ENCODE measurements at regions not wholly inside any gene's neighbourhood (a gene's known extent, or its start where the extent isn't known, plus 50 kb on each side); places are given as distances from the start of the nearest gene placed in this dataset.

DNA sequence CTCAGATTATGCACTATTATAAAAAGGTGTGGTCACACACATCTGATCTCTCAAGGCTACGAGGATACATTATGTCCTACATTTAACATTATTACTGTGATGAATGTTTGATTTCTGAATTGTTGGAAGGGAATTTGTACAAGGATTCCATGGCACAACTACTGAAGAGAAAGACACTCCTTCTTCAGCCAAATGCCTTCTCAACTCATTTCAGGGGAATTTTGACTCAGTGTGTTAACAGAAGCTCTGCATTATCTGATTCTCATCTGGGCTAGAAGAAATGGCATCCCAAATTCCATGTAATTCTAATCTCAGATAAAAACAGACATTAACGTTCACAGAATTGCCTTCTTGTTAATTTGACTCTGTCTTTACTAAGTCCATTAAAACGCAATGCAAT lies 477.7 kb downstream of the PDGFC start:
- Histone ChIP-seq H3K9me3 (no peaks in the 10 kb centered on the region), H3K9ac (no peak overlapping the region), H3K4me1 (0 out of 2 replicates have a peak, but pooled peaks cover 5% of the 10 kb centered on the region), H3K4me3 (no peak overlapping the region), H4K20me1 (no peaks in the 10 kb centered on the region), H3K36me3 (no peaks in the 10 kb centered on the region), H3K27ac (no peak overlapping the region), H3K27me3 (no peaks in the 10 kb centered on the region), H3K4me2 (no peak overlapping the region)
- no peak for TF ChIP-seq Cebpa-rat (IDR thresholded peaks at IDR 0.05)

DNA sequence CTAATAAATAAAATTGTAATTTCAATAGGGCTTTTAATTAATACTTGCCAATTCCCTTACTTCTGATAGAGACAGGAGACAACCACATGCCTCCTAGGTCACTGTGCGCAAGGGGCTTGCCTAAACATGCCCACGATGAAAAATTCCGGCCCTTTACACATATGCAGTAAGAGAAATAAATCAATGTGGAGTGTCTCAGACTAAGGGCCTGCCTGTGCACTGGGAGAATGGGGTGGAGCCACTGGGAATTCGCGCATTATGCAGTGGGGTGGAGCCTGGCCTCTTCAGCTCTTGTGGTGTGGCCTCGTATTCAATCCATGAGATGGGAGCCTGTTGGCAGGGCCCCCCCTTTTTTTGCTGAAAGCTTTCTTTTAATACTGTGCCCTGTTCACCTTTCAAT lies 484.5 kb downstream of the PDGFC start:
- H3K9ac ChIP-seq: no peak overlapping the region
- no peaks in the 10 kb centered on the region for H3K4me1 ChIP-seq
- no peaks in the 10 kb centered on the region for H3K36me3 ChIP-seq
- H3K9me3 ChIP-seq: no peaks in the 10 kb centered on the region
- no peaks in the 10 kb centered on the region for H4K20me1 ChIP-seq
- no peak overlapping the region for H3K4me3 ChIP-seq
- H3K27ac ChIP-seq: no peak overlapping the region
- TF ChIP-seq Cebpa-rat (IDR thresholded peaks at IDR 0.05): no peak
- H3K4me2 ChIP-seq: no peak overlapping the region
- no peaks in the 10 kb centered on the region for H3K27me3 ChIP-seq

GRCh38 chr4:156481845-156482244 lies 489.8 kb downstream of the PDGFC start:
- Histone ChIP-seq H3K4me2 (no peak overlapping the region), H3K4me1 (no peaks in the 10 kb centered on the region), H4K20me1 (no peaks in the 10 kb centered on the region), H3K9me3 (no peaks in the 10 kb centered on the region), H3K4me3 (no peak overlapping the region), H3K27me3 (no peaks in the 10 kb centered on the region), H3K27ac (no peak overlapping the region), H3K36me3 (no peaks in the 10 kb centered on the region), H3K9ac (no peak overlapping the region)
- no peak for TF ChIP-seq Cebpa-rat (IDR thresholded peaks at IDR 0.05)

DNA sequence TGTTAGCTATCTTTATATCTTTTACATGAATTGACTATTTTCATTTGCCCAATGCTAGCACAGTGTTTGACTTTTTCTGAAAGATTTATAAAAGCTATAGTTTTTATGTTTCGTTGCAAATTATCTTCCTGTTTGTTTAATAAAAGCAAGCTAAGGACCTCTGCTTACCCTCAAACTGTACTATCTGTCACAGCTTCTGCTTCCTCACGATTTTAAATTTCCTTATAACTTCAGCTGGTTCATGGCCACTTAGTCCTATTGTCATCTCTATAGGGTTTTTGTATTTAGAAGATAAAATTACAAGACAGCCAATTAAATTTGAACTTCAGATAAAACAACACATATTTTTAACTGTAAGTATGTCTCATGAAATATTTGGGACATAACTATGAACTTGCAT lies 494.0 kb downstream of the PDGFC start:
- H4K20me1 ChIP-seq: no peaks in the 10 kb centered on the region
- no peak for TF ChIP-seq Cebpa-rat (IDR thresholded peaks at IDR 0.05)
- no peak overlapping the region for H3K4me2 ChIP-seq
- H3K36me3 ChIP-seq: no peaks in the 10 kb centered on the region
- no peaks in the 10 kb centered on the region for H3K9me3 ChIP-seq
- H3K27me3 ChIP-seq: no peaks in the 10 kb centered on the region
- H3K4me1 ChIP-seq: no peaks in the 10 kb centered on the region
- H3K27ac ChIP-seq: no peak overlapping the region
- H3K4me3 ChIP-seq: no peak overlapping the region
- no peak overlapping the region for H3K9ac ChIP-seq

- Histone ChIP-seq H3K9ac (no peak overlapping the region), H3K4me2 (no peak overlapping the region), H3K4me3 (no peak overlapping the region), H3K27ac (no peak overlapping the region), H3K4me1 (no peaks in the 10 kb centered on the region), H4K20me1 (no peaks in the 10 kb centered on the region), H3K36me3 (no peaks in the 10 kb centered on the region), H3K9me3 (no peaks in the 10 kb centered on the region), H3K27me3 (no peaks in the 10 kb centered on the region)
- TF ChIP-seq Cebpa-rat (IDR thresholded peaks at IDR 0.05): no peak
Observed at GRCh38 chr4:156476359-156476758, 495.2 kb downstream of the PDGFC start.

DNA sequence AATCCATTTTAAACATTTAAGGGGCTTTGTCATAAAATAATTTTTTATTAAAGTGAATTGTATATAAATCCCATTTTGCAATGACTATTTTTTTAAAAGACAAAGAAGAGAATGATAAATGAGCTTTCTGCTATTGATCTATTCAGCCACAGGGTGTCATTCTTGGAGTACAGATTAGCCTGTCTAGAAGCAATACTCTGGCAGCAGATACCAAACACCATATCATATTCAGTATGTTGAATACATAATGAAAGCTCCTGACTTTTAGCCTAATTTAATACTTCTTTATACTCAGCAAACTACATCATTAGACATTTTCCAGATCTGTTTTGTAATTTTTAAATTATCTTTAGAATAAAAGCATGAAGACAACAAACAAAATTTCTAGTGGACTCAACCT lies 496.3 kb downstream of the PDGFC start:
- Histone ChIP-seq H3K4me1 (no peaks in the 10 kb centered on the region), H3K9me3 (no peaks in the 10 kb centered on the region), H3K4me3 (no peak overlapping the region), H3K4me2 (no peak overlapping the region), H3K36me3 (no peaks in the 10 kb centered on the region), H3K27ac (no peak overlapping the region), H3K27me3 (no peaks in the 10 kb centered on the region), H3K9ac (no peak overlapping the region), H4K20me1 (no peaks in the 10 kb centered on the region)
- TF ChIP-seq Cebpa-rat (IDR thresholded peaks at IDR 0.05): no peak

GRCh38 chr4:156473151-156473550 lies 498.4 kb downstream of the PDGFC start:
- H3K27ac ChIP-seq: no peak overlapping the region
- no peak overlapping the region for H3K4me2 ChIP-seq
- H3K4me1 ChIP-seq: no peaks in the 10 kb centered on the region
- no peak overlapping the region for H3K9ac ChIP-seq
- H3K36me3 ChIP-seq: no peaks in the 10 kb centered on the region
- no peak overlapping the region for H3K4me3 ChIP-seq
- TF ChIP-seq Cebpa-rat (IDR thresholded peaks at IDR 0.05): no peak
- H3K9me3 ChIP-seq: no peaks in the 10 kb centered on the region
- no peaks in the 10 kb centered on the region for H3K27me3 ChIP-seq
- H4K20me1 ChIP-seq: no peaks in the 10 kb centered on the region

GRCh38 chr4:156472624-156473023 lies 499.0 kb downstream of the PDGFC start:
- Histone ChIP-seq H3K27ac (no peak overlapping the region), H3K36me3 (no peaks in the 10 kb centered on the region), H3K27me3 (no peaks in the 10 kb centered on the region), H3K4me1 (no peaks in the 10 kb centered on the region), H3K9ac (no peak overlapping the region), H3K4me2 (no peak overlapping the region), H3K4me3 (no peak overlapping the region), H3K9me3 (no peaks in the 10 kb centered on the region), H4K20me1 (no peaks in the 10 kb centered on the region)
- no peak for TF ChIP-seq Cebpa-rat (IDR thresholded peaks at IDR 0.05)

DNA sequence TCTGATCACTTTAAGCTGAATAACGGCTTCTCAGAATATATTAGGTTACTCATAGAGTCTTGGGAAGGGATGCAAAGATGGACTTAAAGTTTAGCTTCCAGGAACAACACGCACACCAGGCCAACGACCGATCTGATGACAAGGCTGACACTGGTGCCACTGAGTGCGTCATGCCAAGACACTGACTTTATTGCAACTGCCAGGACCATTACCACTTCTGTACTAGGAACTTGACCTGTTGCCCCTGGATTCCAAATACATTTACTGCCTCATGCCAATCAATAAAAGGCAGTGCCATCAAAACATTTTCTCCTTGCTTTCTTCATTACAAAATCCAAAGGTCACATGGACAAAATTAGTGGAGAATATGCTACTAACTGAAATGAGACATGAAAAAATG lies 505.9 kb upstream of the CTSO start:
- TF ChIP-seq Cebpa-rat (IDR thresholded peaks at IDR 0.05): no peak

GRCh38 chr4:156456830-156457229 lies 503.2 kb upstream of the CTSO start:
- Histone ChIP-seq H3K36me3 (no peaks in the 10 kb centered on the region), H3K27me3 (no peaks in the 10 kb centered on the region), H3K9me3 (no peaks in the 10 kb centered on the region), H3K27ac (no peak overlapping the region), H3K9ac (no peak overlapping the region), H4K20me1 (no peaks in the 10 kb centered on the region), H3K4me2 (no peak overlapping the region), H3K4me3 (no peak overlapping the region), H3K4me1 (no peaks in the 10 kb centered on the region)
- TF ChIP-seq Cebpa-rat (IDR thresholded peaks at IDR 0.05): no peak

More for the DNA sequence above, 505.9 kb upstream of the CTSO start:
- Histone ChIP-seq H3K4me1 (no peaks in the 10 kb centered on the region), H3K4me3 (no peak overlapping the region), H3K27me3 (no peaks in the 10 kb centered on the region), H3K9ac (no peak overlapping the region), H3K9me3 (no peaks in the 10 kb centered on the region), H3K36me3 (no peaks in the 10 kb centered on the region), H3K4me2 (no peak overlapping the region), H3K27ac (no peak overlapping the region), H4K20me1 (no peaks in the 10 kb centered on the region)

GRCh38 chr4:156443488-156443887 lies 489.8 kb upstream of the CTSO start:
- no peak for TF ChIP-seq Cebpa-rat (IDR thresholded peaks at IDR 0.05)
- Histone ChIP-seq H3K4me2 (no peak overlapping the region), H4K20me1 (no peaks in the 10 kb centered on the region)

More at GRCh38 chr4:156443488-156443887, 489.8 kb upstream of the CTSO start:
- no peaks in the 10 kb centered on the region for H3K9me3 ChIP-seq
- H3K4me1 ChIP-seq: no peaks in the 10 kb centered on the region
- H3K36me3 ChIP-seq: no peaks in the 10 kb centered on the region
- no peaks in the 10 kb centered on the region for H3K27me3 ChIP-seq
- H3K4me3 ChIP-seq: no peak overlapping the region
- no peak overlapping the region for H3K9ac ChIP-seq
- no peak overlapping the region for H3K27ac ChIP-seq

Data from BLaER1 (cell line).